ENCODE measurements at regions not wholly inside any gene's neighbourhood (a gene's known extent, or its start where the extent isn't known, plus 50 kb on each side); places are given as distances from the start of the nearest gene placed in this dataset.
"Not testable (repeated sequence)": the region's sequence is repeated elsewhere in the genome, so short reads cannot be mapped to it uniquely, and the experiment has no call there.

- no peak for DNase-seq (ENCODE audit: low read depth in 2 of 2)
These were observed 1761.3 kb upstream of the IGFBP7 start for GRCh38 chr4:58871509-58871908.

DNA sequence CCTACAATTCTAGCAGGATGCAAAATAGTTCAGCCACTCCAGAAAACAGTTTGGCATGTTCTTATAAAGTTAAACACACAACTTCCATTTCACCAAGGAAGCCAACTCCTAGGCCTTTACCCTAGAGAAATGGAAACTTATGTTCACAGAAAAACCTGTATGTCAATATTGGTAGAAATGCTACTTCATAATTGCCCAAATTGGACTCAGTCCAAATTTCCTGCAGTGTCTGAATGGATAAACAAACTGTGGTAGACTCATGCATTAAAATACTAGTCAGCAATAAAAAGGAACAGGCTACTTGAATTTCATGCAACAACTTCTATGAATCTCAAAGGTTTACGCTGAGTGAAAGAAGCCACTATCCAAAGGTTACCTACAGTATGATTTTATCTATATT, 1738.8 kb upstream of the IGFBP7 start:
- DNase-seq (ENCODE audit: low read depth in 2 of 2) = no peak

DNA sequence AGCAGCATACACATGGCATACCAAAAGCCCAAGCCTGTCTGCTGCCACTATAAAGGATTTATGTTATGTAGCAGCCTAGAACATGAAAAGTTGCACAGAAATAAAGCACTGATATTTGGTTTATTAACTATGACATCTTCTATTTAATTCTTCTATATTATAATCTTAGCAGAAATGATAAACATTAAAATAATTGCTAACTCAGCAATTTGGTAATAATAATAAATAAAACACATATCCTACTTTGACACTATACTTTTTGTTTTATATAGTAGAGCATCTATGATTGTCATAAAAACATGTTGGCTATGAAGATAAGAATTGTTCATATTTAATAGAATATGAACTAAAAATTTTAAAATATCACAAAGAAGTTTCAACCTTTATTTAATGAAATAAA, 1733.3 kb upstream of the IGFBP7 start:
- DNase-seq (ENCODE audit: low read depth in 2 of 2) = no peak

DNA sequence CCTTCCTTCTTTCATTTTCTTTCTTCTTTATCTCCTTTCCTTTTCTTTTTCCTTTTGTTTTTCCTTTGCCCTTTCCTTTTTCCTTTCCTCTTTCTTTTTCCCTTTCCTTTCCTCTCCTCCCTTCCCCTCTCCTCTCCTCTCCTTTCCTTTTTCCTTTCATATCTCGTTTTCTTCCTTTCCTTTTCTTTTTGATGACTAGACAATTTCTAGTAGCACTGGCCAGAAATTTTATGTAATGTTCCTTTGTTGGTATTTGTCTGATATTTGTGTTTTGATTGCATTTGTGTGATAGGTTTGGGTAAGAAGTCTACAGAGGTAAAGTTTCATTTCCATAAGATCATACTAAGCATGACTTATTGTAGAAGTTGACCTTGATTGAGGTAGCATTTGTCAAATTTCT, 1722.9 kb upstream of the IGFBP7 start:
- no peak for DNase-seq (ENCODE audit: low read depth in 2 of 2)

DNA sequence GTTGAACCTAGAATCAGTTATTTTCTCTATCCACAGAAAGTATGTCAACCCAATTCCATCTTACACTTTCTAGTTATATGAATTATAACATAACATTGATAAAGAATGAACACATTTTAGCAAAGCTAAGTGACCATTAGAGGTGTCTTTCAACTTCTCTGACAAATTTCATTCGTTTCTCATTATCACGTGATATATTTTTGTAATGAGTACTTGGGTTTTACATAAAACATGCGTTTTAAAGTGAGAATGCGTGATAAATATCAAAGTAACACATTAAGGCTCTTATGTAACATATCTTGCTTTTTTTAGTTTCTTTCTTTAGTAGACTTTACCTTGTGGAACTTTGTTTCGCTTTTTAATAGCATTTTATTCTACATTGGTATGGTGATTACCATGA, 1715.1 kb upstream of the IGFBP7 start:
- no peak for DNase-seq (ENCODE audit: low read depth in 2 of 2)

GRCh38 chr4:58818560-58818959, 1708.4 kb upstream of the IGFBP7 start:
- not testable (repeated sequence) for DNase-seq (ENCODE audit: low read depth in 2 of 2)

- DNase-seq (ENCODE audit: low read depth in 2 of 2) = no peak
These were observed 1699.8 kb upstream of the IGFBP7 start for GRCh38 chr4:58809948-58810347.

DNA sequence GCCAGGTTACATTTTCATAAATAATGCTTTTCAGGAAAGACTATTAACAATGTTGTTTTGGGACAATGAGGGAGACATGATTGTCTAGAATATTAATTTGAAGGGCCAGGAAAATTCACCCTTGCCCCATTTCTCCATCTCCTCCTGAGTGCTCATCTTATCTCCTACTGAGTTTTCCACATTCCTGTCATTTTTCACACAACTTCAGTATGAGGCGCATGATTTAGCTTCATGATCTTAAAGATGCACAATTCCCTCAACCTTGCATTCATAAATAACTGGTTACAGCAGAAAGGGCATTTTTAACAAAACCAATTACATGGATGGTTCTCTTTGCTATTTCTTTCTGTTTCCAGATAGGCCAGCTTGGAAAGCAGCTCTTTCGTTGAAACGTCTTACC, 1699.2 kb upstream of the IGFBP7 start:
- no peak for DNase-seq (ENCODE audit: low read depth in 2 of 2)

DNA sequence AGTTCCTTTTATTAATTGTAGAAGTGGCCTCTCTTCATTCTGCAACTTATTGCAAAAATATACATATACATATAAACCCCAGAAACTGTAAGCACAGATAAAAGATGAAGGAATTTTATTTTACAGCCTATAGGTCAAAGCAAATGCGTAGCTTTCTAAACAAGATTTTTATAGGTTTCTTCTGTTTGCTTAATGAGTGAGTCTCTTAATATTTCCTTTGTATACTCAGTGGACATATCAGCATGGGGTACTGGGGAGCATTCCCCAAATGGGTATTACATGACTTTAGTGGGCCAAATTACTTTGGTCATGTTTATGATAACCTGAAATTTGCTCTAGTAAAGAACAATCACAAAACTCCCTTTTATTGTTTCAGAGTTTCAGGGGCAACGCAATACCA, 1698.6 kb upstream of the IGFBP7 start:
- no peak for DNase-seq (ENCODE audit: low read depth in 2 of 2)

DNA sequence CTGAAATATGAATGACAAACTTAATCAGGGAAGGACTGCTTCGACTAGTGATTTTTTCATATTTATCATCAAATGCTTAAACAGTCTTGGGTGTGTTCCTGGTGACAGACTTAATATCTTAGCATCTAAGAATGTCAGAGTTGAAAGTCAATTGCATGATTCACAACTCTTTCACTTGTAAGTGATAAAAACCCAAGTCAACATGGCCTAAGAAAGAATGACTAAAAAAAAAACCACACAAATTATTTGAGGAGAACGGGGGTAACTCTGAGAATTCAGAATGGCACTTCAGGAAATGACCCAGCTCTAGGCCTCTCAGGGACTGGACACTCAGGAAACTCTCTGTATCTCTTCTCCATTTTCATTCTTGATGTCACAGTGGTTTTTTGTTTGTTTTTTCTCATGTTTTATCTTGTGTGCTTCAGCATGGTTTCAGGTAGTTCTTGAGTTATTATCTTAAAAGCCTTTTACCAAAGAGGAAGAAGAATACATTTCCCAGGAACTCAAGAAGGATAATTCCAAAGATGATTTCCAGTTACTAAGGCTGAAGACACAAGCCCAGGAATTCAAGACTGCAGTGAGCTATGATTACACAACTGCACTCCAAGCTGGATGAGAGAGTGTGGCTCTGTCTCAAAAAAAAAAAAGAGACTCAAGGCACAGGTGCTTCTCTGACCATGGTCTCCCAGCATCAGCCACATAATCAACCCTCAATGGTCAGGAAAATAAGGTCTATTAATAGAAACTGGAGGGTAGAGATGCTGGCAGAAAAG, 1697.8 kb upstream of the IGFBP7 start:
- no peak for DNase-seq (ENCODE audit: low read depth in 2 of 2)

DNA sequence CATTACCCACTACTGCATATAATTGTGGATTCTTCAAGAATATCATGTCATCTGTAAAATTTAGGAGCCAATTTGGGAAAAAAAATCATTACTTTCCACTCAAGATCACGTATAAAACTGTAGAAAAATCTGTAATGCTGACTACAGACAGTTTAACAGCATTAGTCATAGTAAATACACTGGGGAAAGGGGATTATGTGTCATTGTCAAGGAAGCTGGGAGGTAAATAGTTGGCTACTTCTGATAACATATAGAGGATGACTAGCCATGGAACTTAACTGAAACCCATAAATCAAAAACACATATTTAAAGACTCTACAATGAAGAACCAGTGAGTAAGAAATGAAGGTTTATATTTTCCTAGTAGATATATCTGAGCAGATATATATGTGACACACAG, 1666.4 kb upstream of the IGFBP7 start:
- DNase-seq (ENCODE audit: low read depth in 2 of 2) = no peak

GRCh38 chr4:58767598-58767997, 1657.4 kb upstream of the IGFBP7 start:
- DNase-seq (ENCODE audit: low read depth in 2 of 2) = no peak

GRCh38 chr4:58766763-58767162, 1656.6 kb upstream of the IGFBP7 start:
- no peak for DNase-seq (ENCODE audit: low read depth in 2 of 2)

DNA sequence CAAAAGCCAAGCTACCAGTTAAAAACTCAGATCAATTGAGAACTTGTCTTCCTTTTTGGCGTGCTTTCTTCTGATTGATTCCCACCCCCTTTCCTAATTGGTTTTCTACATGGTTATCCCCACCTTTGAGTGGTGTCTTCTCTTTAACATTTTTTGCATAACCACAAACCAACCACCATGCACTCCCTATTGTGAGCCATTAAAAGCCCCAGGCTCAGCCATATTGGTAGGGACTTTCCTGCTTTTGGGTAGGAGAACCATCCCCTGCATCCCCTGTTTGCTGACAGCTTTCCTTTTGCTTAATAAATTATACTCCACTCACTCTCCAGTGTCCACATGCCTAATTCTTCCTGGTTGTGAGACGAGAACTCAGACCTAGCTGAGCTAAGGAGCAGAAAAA, 1651.4 kb upstream of the IGFBP7 start:
- no peak for DNase-seq (ENCODE audit: low read depth in 2 of 2)

GRCh38 chr4:58760737-58761136, 1650.6 kb upstream of the IGFBP7 start:
- no peak for DNase-seq (ENCODE audit: low read depth in 2 of 2)

- no peak for DNase-seq (ENCODE audit: low read depth in 2 of 2)
These were observed 1649.9 kb upstream of the IGFBP7 start for GRCh38 chr4:58760100-58760499.

DNA sequence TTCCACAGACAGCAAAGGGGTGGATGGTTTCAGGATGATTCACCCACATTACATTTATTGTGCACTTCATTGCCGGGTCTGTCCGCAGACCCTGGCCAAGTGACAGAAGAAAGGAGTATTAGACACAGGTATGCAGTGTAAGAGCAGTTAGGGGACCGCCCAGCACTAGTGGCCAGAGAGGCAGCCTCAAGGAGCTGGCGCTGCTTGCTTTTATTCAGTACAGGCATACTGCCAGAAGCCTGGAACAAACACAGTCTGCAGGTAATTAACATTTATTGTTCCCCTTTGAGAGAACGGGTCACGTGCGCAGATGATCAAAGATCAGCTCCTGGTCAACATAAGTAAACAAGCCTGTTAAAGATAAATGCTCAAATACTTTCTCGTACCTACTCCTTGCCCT, 1639.0 kb upstream of the IGFBP7 start:
- no peak for DNase-seq (ENCODE audit: low read depth in 2 of 2)

- no peak for DNase-seq (ENCODE audit: low read depth in 2 of 2)
These were observed 1630.7 kb upstream of the IGFBP7 start for GRCh38 chr4:58740897-58741296.

GRCh38 chr4:58739275-58739674, 1629.1 kb upstream of the IGFBP7 start:
- no peak for DNase-seq (ENCODE audit: low read depth in 2 of 2)

DNA sequence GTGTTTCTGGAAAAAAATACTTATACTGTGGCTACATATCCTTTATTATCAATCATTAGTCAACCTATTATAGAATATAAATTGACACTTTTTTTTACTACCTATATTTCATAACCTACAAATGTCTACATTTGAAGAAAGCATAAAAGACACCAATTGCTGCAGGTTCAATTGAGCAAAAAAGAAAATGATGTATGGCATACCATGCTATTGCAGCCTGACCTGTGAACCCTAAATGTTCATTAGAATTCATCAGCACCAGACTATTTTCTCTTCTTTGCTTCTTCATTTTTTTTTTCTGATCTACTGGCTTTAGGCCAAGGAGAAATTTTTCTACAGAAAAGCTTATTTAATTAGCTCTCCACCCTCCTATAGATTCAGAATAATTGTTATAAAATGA, 1628.2 kb upstream of the IGFBP7 start:
- no peak for DNase-seq (ENCODE audit: low read depth in 2 of 2)

DNA sequence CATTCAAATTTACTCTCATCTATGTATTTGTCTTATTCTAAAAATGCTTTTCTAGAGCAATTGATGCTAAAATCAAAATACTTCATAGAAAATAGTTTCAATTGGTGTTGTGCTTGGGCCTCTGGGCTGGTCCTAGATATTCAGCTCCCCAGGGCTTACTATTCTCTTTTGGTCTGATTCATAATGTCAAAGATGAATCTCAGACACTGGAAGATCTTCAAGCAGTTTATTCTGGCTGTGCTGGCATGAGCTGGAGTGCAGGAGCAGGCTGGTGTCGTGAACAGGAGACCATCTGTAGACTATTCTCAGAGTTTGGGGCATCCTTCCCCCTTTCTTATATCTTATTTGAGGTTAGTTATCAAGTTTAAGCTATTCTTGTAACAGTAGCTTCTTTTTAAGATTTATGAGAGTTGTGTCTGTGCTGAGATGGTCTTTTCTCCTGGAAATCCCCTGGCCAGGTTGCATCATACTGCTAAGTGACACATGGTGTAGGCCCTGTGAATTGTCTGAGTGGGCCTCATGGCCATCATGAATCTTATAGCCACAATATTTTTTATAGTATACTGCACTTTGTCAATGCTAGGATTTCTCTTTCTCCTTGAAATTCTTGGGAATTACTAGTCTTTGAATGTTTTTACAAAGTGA, 1624.0 kb upstream of the IGFBP7 start:
- DNase-seq (ENCODE audit: low read depth in 2 of 2) = no peak

DNA sequence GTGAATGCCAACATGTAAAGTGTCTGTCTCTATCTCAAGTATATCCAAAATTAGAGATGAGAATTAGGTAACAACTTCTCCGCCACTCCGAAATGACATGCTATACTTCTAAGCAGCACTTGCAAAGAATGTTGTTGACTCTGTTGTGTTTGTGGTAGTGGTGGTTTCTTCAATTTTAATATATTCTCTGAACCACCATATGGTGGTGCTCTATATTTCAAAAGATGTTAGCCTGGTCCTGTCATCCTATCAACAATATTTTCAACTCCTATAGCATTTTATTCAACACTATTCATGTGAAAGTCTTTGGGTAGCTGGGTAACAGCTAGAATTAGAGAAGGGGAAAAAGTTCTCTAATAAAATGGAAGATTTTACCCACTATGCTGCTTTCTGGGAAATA, 1622.8 kb upstream of the IGFBP7 start:
- no peak for DNase-seq (ENCODE audit: low read depth in 2 of 2)

- DNase-seq (ENCODE audit: low read depth in 2 of 2) = no peak
These were observed 1613.8 kb upstream of the IGFBP7 start for GRCh38 chr4:58723954-58724353.

GRCh38 chr4:58711039-58711438, 1600.9 kb upstream of the IGFBP7 start:
- DNase-seq (ENCODE audit: low read depth in 2 of 2) = no peak

Data from stimulated activated CD8-positive, alpha-beta memory T cell treated with anti-CD3 and anti-CD28 coated beads, Interleukin-15, amount 100 ng/mL, for 48 hours (primary cell).